ENCODE measurements at regions not wholly inside any gene's neighbourhood (a gene's known extent, or its start where the extent isn't known, plus 50 kb on each side); places are given as distances from the start of the nearest gene placed in this dataset.

DNA sequence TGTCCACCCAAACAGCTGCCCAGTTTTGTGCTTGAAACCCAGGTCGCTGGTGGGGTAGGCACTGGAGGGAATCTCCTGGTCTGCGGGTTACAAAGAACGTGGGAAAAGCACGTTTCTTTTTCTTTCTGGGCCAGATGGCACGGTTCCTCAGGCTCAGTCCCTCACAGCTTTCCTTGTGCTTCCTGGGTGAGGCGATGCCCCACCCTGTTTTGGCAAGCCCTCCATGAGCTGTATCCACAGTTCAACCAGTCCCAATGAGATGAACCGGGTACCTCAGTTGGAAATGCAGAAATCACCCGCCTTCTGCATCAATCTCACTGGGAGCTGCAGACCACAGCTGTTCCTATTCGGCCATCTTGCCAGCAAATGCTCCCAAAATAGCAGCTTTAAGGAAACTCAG, 51.4 kb upstream of the TMTC2 start:
- Histone ChIP-seq H3K27me3 (no peaks in the 10 kb centered on the region), H3K4me1 (no peaks in the 10 kb centered on the region), H3K27ac (no peak overlapping the region), H3K4me3 (no peak overlapping the region), H3K36me3 (no peaks in the 10 kb centered on the region), H3K9me3 (no peaks in the 10 kb centered on the region)
- DNase-seq (no peak), ATAC-seq (no peak)
- no peak for TF ChIP-seq CTCF (IDR thresholded peaks at IDR 0.05)
- intact Hi-C loops (cut with DNase I) = no loop called here
